Activated CD4-positive, alpha-beta T cell treated with anti-CD3 and anti-CD28 coated beads for 36 hours (primary cell): ENCODE measurements at regions not wholly inside any gene's neighbourhood (a gene's known extent, or its start where the extent isn't known, plus 50 kb on each side); places are given as distances from the start of the nearest gene placed in this dataset.
"Not testable (repeated sequence)": the region's sequence is repeated elsewhere in the genome, so short reads cannot be mapped to it uniquely, and the experiment has no call there.

Source experiments
- ATAC-seq: fragments of 200-7000 bp; cut with Tn5 transposase; one replicate; pipeline ENCODE4 v1.10.0; 2021; ENCODE audit warnings: mild to moderate bottlenecking, moderate library complexity
- CTCF ChIA-PET: fragments of 350-600 bp; sonication (Branson Sonifier 250); formaldehyde crosslinking; loops from one replicate; lab custom pipeline; 2021; ENCODE audit warnings: antibody characterized with exemption; lab: Charles Lee
- POLR2A ChIA-PET: fragments of 350-600 bp; sonication (Branson Sonifier 250); formaldehyde crosslinking; loops from one replicate; lab custom pipeline; 2021; ENCODE audit warnings: antibody characterized with exemption, inconsistent platforms; lab: Charles Lee
- DNase-seq: peaks from one replicate; pipeline ENCODE4 v3.0.0-alpha.2; 2020
- H3K27ac Mint-ChIP-seq: one replicate; pipeline ENCODE4 v1.8.0; 2021; ENCODE audit warnings: mixed read lengths
- H3K27me3 Mint-ChIP-seq: one replicate; pipeline ENCODE4 v1.8.0; 2021; ENCODE audit warnings: mixed read lengths
- H3K36me3 Mint-ChIP-seq: one replicate; pipeline ENCODE4 v1.8.0; 2021; ENCODE audit warnings: low read depth, mixed read lengths
- H3K4me1 Mint-ChIP-seq: one replicate; pipeline ENCODE4 v1.8.0; 2021; ENCODE audit warnings: mixed read lengths
- H3K4me3 Mint-ChIP-seq: one replicate; pipeline ENCODE4 v1.8.0; 2021; ENCODE audit warnings: mild to moderate bottlenecking, moderate library complexity, mixed read lengths
- H3K9me3 Mint-ChIP-seq: one replicate; pipeline ENCODE4 v1.8.0; 2021; ENCODE audit warnings: low read depth, mixed read lengths
- intact Hi-C, 2 experiments: fragments of 100-400 bp; cut with DNase I in 1 of 2; cut with micrococcal nuclease in 1 of 2; formaldehyde crosslinking; loops; one replicate each; pipeline versions ENCODE4 v1.14.2 to v1.15.1; 2022 to 2024; cut with DNase I, micrococcal nuclease

DNA sequence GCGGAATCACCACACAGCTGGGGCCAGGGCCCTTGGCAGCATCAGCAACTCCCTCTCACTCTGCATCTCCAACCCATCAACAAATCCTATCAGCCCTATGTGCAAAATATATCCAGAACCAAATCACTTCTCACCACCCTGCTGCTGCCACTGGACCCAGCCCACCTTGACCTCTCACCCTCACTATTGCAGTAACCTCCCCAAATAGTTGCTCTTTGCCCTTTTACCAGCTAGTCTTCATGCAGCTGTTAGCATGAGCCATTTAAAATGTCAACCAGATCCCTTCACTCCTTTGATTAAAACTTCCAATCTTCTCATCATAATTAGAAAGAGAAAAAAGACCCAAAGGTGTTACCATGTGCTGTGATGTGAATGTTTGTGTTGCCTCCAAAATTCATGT is 155.7 kb upstream of the IRF2BP2 start:
- CTCF ChIA-PET = interaction anchor here (0.6 kb wide), 1 partner anchor 170 kb away, joined by 3 read pairs; no protein-coding TSS in a partner anchor
- H3K36me3 Mint-ChIP-seq = no peaks in the 10 kb centered on the region
- DNase-seq = no peak
- H3K27ac Mint-ChIP-seq = peak overlapping the region; percentile 0
- H3K9me3 Mint-ChIP-seq = no peaks in the 10 kb centered on the region
- H3K4me3 Mint-ChIP-seq = no peak overlapping the region
- intact Hi-C loops = no loop called here
- peaks cover 1% of the 10 kb centered on the region for H3K27me3 Mint-ChIP-seq
- ATAC-seq = no peak
- peaks cover 50% of the 10 kb centered on the region for H3K4me1 Mint-ChIP-seq
- POLR2A ChIA-PET = no interaction called here

DNA sequence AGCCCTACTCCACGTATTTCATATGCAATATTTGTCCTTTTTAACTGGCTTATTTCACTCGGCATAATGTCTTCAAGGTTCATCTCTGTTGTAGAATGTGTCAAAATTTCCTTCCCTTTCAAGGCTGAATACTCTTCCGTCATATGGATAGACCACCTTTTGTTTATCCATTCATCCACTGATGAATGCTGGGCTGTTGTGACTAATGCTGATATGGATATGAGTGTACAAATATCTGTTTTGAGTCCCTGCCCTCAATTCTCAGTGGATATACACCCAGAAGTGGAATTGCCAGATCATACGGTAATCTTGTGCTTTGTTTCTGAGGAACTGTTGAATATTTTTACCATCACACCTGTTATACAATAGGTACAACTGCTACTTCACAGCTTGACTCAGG is 155.2 kb upstream of the IRF2BP2 start:
- ATAC-seq = no peak
- H3K4me1 Mint-ChIP-seq = peaks cover 50% of the 10 kb centered on the region
- ChIA-PET POLR2A (no interaction called here), CTCF (interaction anchor here (0.6 kb wide), 1 partner anchor 169 kb away, joined by 3 read pairs; no protein-coding TSS in a partner anchor)
- no peak overlapping the region for H3K27ac Mint-ChIP-seq
- H3K36me3 Mint-ChIP-seq = no peaks in the 10 kb centered on the region
- DNase-seq = no peak
- H3K9me3 Mint-ChIP-seq = no peaks in the 10 kb centered on the region
- intact Hi-C loops = no loop called here
- no peak overlapping the region for H3K4me3 Mint-ChIP-seq
- H3K27me3 Mint-ChIP-seq = peaks cover 1% of the 10 kb centered on the region

DNA sequence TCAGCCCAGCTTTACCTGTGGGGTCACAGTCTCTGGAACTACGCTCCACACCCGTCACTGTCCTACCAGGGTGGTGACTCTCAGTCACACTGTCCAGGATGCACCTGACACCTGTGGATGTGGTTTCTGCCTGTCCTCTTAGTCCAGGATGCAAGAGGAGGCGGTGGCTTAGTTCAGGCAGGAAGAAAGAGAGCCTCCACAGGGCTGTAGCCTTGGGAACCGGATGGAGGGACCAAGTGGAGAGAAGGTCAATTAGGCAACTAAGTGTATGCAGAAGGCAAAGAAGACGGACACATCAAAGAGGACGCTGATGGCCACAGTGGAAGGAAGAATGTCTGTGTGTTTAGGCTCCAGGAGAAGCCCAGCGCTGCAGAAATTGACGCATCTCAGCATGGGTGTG is 153.9 kb upstream of the IRF2BP2 start:
- no peaks in the 10 kb centered on the region for H3K27me3 Mint-ChIP-seq
- no peak overlapping the region for H3K4me3 Mint-ChIP-seq
- no peaks in the 10 kb centered on the region for H3K36me3 Mint-ChIP-seq
- H3K27ac Mint-ChIP-seq = no peak overlapping the region
- POLR2A ChIA-PET = interaction anchor here (0.6 kb wide), 1 partner anchor 152 kb away, joined by 3 read pairs; no protein-coding TSS in a partner anchor
- DNase-seq (no peak), ATAC-seq (no peak)
- H3K9me3 Mint-ChIP-seq = no peaks in the 10 kb centered on the region
- H3K4me1 Mint-ChIP-seq = peaks cover 48% of the 10 kb centered on the region
- CTCF ChIA-PET = no interaction called here
- intact Hi-C loops = no loop called here

DNA sequence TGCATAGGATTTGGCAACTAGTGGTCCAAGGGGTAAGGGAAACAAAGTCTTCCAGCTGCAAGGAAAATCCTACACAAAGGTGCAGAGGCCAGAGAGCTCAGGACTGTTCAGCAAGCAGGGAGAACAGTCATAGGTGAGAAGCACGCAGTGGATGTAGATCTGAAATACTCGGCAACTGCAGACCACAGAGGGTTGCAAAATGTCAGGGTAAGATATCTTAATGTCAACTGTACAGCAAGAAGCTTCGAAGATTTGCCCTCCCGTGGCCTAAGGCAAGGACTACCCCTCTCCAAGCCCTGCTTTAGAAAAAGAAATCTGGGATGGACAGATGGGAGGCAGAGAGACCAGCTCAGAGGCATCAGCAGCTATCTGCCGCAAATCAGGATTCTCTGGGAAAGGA is 153.4 kb upstream of the IRF2BP2 start:
- Mint-ChIP-seq H3K27me3 (no peaks in the 10 kb centered on the region), H3K9me3 (no peaks in the 10 kb centered on the region), H3K36me3 (no peaks in the 10 kb centered on the region), H3K27ac (no peak overlapping the region), H3K4me1 (peaks cover 46% of the 10 kb centered on the region), H3K4me3 (no peak overlapping the region)
- no peak for DNase-seq
- ChIA-PET POLR2A (interaction anchor here (0.6 kb wide), 1 partner anchor 152 kb away, joined by 3 read pairs; no protein-coding TSS in a partner anchor), CTCF (no interaction called here)
- intact Hi-C loops = no loop called here
- no peak for ATAC-seq

DNA sequence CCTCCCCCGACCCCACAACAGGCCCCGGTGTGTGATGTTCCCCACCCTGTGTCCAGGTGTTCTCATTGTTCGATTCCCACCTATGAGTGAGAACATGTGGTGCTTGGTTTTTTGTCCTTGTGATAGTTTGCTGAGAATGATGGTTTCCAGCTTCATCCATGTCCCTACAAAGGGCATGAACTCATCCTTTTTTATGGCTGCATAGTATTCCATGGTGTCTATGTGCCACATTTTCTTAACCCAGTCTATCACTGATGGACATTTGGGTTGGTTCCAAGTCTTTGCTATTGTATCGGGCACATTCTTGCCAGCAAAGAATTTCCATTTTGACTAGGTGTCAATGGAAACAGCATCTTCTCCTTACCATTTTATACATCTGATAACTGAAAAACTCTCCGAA is 152.1 kb upstream of the IRF2BP2 start:
- intact Hi-C loops, CTCF ChIA-PET, H3K27ac Mint-ChIP-seq: not testable (repeated sequence)

DNA sequence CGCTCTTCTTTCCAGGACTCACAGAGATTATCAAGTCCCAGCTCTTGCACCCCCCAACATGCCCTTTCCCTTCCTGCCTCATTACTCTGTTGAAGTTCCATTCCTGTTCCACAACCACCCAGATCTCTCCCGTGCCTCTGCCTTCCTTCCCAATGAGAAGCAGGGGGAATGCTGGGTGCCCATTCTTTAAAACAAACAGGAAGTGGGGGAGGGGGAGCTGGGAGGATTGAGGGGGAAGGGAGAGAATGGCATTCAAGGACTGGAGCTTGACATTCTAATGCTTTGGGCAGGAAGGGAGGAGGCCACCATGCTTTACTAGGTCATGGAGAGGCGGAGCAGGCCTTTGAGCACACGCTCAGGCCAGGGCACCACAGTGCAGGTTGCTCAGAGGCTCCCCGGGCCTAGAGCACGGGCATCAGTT is 150.3 kb upstream of the IRF2BP2 start:
- Mint-ChIP-seq H3K27ac (peak overlapping the region; percentile 3), H3K27me3 (peaks cover 4% of the 10 kb centered on the region), H3K9me3 (no peaks in the 10 kb centered on the region), H3K4me1 (peaks cover 37% of the 10 kb centered on the region), H3K4me3 (no peak overlapping the region), H3K36me3 (no peaks in the 10 kb centered on the region)
- POLR2A ChIA-PET = no interaction called here
- intact Hi-C loops = no loop called here
- CTCF ChIA-PET = no interaction called here
- ATAC-seq (no peak), DNase-seq (no peak)

More for the DNA sequence above, 152.1 kb upstream of the IRF2BP2 start:
- POLR2A ChIA-PET, DNase-seq, H3K9me3 Mint-ChIP-seq, H3K36me3 Mint-ChIP-seq, H3K4me3 Mint-ChIP-seq, H3K27me3 Mint-ChIP-seq, ATAC-seq: not testable (repeated sequence)
- H3K4me1 Mint-ChIP-seq = peaks cover 38% of the 10 kb centered on the region

DNA sequence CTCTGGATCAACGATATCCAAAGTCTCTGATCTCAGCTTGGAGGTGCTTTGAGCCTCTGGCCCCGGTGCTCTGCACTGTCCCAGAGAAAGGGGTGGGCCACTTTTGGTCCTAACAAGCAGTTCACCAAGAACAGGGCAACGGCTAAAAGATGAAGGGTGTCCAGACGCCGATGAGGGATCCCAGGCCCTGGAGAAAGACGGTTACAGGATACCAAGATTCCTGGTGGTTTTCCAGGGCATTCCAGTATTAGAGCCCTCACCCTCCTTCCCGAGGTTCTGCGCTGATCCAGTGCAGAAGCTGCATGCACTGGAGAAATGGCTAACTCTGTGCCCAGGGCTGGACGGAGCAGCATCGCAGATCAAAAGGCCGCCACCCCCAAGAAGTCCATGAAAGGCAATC is 149.9 kb upstream of the IRF2BP2 start:
- intact Hi-C loops = loop anchor here in 1 of 2 experiments (1.0 kb wide), 1 partner anchor 12 kb away; no protein-coding TSS in a partner anchor
- DNase-seq (no peak), ATAC-seq (no peak)
- H3K36me3 Mint-ChIP-seq = no peaks in the 10 kb centered on the region
- H3K4me1 Mint-ChIP-seq = peaks cover 34% of the 10 kb centered on the region
- H3K27ac Mint-ChIP-seq = no peak overlapping the region
- ChIA-PET CTCF (no interaction called here), POLR2A (no interaction called here)
- no peaks in the 10 kb centered on the region for H3K9me3 Mint-ChIP-seq
- H3K4me3 Mint-ChIP-seq = no peak overlapping the region
- peaks cover 4% of the 10 kb centered on the region for H3K27me3 Mint-ChIP-seq

DNA sequence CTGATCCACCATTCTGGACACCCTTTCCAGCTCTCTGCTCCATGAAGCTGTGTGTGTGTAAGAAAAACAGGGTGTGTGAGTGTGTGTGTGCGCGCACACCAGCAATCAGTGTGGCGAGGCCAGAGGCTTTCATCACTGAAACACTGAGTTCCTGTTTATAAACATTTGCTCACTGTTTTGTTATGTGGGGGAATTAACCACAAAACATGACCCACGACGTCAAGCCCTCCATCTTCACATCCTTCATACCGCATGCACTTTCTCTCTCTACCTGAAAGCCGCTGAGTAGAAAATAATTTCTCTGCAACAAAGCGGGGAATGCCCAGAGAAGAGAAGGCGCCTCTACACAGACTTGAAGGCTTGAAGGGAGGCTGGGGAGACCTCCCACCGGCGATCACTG is 148.9 kb upstream of the IRF2BP2 start:
- CTCF ChIA-PET = interaction anchor here (0.6 kb wide), 1 partner anchor 340 kb away, joined by 3 read pairs; no protein-coding TSS in a partner anchor
- Mint-ChIP-seq H3K4me1 (peaks cover 30% of the 10 kb centered on the region), H3K36me3 (no peaks in the 10 kb centered on the region), H3K27me3 (peaks cover 4% of the 10 kb centered on the region), H3K4me3 (no peak overlapping the region), H3K27ac (peak overlapping the region; percentile 77), H3K9me3 (no peaks in the 10 kb centered on the region)
- POLR2A ChIA-PET = interaction anchor here (0.6 kb wide), 1 partner anchor 79 kb away, joined by 3 read pairs; no protein-coding TSS in a partner anchor
- ATAC-seq = peak; percentile 78
- intact Hi-C loops = loop anchor here in 1 of 2 experiments (1.0 kb wide), 1 partner anchor 13 kb away; no protein-coding TSS in a partner anchor
- peak; percentile 58 for DNase-seq

DNA sequence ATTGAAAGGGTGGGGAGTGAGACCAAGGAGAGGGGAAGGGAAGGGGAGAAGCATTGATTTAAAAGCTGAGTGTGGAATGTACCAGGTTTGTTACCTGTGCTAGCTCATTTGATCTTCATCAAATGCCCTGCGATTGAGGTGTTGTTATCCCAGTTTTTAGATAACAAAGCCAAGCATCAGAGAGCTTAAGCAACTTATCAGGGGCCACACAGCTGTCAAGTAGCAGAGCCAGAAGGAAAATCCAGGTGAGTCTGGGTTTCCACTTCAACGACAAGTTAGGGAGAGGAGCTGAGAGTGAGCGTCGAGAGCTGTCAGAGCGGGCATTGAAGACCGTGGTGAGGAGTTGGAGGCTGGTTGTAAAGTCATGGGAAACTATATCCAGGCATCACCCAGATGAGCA is 146.9 kb upstream of the IRF2BP2 start:
- H3K36me3 Mint-ChIP-seq = no peaks in the 10 kb centered on the region
- intact Hi-C loops = no loop called here
- DNase-seq = no peak
- no peak overlapping the region for H3K4me3 Mint-ChIP-seq
- H3K27ac Mint-ChIP-seq = no peak overlapping the region
- ChIA-PET CTCF (interaction anchor here (0.6 to 0.8 kb wide), 2 partner anchors 10 to 238 kb away, joined by 3 to 5 read pairs; no protein-coding TSS in a partner anchor), POLR2A (no interaction called here)
- H3K9me3 Mint-ChIP-seq = no peaks in the 10 kb centered on the region
- ATAC-seq = no peak
- peaks cover 29% of the 10 kb centered on the region for H3K4me1 Mint-ChIP-seq
- peaks cover 4% of the 10 kb centered on the region for H3K27me3 Mint-ChIP-seq

DNA sequence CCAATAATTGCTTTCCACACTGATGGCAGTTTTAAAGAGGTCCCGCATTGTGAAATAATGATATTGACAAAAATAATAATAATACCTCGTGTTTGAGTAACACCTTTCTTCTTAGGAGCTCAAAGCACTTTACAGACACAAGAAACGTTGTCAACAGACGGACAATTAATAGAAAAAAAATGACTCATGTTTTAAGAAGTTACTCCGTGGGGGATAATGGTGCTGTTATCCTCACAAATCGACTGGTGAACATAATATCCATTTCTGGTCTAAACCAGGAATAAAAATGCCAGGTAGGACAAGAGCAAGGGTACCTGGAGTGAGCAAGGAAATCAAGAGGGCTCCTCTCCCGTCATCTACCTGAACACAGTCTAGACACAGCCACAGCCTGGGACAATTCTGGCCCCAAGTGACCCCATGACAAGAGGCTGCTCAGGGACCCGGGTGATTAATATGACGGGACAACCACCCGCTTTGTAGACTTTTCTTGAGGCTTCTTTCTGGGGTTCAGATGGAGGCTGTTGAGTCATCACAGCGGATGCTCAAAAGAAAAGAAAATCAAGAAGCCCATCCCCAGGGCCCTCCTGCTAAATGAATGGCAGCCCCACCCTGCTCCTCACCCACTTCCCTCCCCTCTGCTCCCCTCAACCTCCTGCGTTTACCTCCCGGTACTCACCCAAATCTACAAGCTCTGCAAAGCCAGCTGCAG is 146.2 kb upstream of the IRF2BP2 start:
- H3K27ac Mint-ChIP-seq = no peak overlapping the region
- no peak for ATAC-seq
- peaks cover 4% of the 10 kb centered on the region for H3K27me3 Mint-ChIP-seq
- POLR2A ChIA-PET = no interaction called here
- H3K36me3 Mint-ChIP-seq = no peaks in the 10 kb centered on the region
- H3K4me3 Mint-ChIP-seq = no peak overlapping the region
- no peak for DNase-seq
- no peaks in the 10 kb centered on the region for H3K9me3 Mint-ChIP-seq
- intact Hi-C loops = no loop called here
- peaks cover 29% of the 10 kb centered on the region for H3K4me1 Mint-ChIP-seq
- CTCF ChIA-PET = interaction anchor here (0.6 to 0.8 kb wide), 2 partner anchors 11 to 239 kb away, joined by 3 to 5 read pairs; no protein-coding TSS in a partner anchor

DNA sequence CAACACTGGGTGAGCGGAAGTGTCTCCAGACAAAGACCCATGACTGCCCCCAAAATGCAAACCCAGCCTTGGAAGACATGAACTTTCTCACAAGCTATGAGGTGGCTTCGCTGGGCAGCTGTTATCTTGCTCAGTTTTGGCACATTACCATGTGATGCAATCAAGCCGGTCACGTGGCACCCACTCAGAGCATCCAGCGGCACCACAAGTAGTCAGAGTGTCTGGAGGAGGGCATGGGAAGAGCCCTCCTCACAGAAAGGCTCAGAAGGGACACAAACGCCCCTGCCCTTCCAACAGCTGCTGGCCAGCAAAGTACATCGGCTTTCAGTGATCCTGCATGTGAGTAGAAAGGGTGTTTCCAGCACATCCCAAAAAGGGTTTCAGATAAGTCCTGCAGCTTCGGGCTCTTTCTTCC is 145.5 kb upstream of the IRF2BP2 start:
- H3K27me3 Mint-ChIP-seq = peaks cover 4% of the 10 kb centered on the region
- no peak overlapping the region for H3K4me3 Mint-ChIP-seq
- CTCF ChIA-PET = interaction anchor here (1.2 kb wide), 1 partner anchor 13 kb away, joined by 3 read pairs; no protein-coding TSS in a partner anchor
- no peaks in the 10 kb centered on the region for H3K36me3 Mint-ChIP-seq
- no peak for ATAC-seq
- POLR2A ChIA-PET = no interaction called here
- DNase-seq = no peak
- H3K27ac Mint-ChIP-seq = no peak overlapping the region
- H3K4me1 Mint-ChIP-seq = peaks cover 26% of the 10 kb centered on the region
- intact Hi-C loops = no loop called here
- H3K9me3 Mint-ChIP-seq = no peaks in the 10 kb centered on the region

DNA sequence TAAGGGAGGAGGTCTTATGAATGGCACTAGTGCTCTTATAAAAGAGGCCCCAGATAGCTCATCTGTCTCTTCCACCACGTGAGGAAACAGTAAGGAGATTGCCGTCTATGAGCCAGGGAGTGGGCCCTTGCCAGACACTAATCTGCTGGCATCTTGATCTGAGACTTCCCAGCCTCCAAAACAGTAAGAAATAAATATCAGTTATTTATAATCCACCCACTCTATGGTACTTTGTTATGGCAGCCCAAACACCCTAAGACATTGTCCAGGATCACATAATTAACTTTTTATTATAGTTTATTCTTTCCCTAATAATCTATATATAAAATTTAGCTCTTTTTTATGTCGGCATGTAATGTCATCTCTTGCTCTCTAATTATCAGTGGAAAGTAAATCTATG is 144.0 kb upstream of the IRF2BP2 start:
- CTCF ChIA-PET = interaction anchor here (0.9 to 1.9 kb wide), 2 partner anchors 10 to 255 kb away, joined by 3 to 6 read pairs; no protein-coding TSS in a partner anchor
- no peak for DNase-seq
- Mint-ChIP-seq H3K4me3 (no peak overlapping the region), H3K27ac (no peak overlapping the region), H3K9me3 (no peaks in the 10 kb centered on the region), H3K4me1 (peaks cover 14% of the 10 kb centered on the region), H3K27me3 (peaks cover 4% of the 10 kb centered on the region), H3K36me3 (no peaks in the 10 kb centered on the region)
- POLR2A ChIA-PET = no interaction called here
- ATAC-seq = no peak
- intact Hi-C loops = loop anchor here in 1 of 2 experiments (2.0 kb wide), 1 partner anchor 17 kb away; no protein-coding TSS in a partner anchor
